NT2/D1 (cell line): ENCODE measurements at regions not wholly inside any gene's neighbourhood (a gene's known extent, or its start where the extent isn't known, plus 50 kb on each side); places are given as distances from the start of the nearest gene placed in this dataset.

ENCODE experiments used
- SUZ12 ChIP-seq: IDR thresholded peaks from 2 replicates; pipeline ENCODE4 v1.6.1; 2011; ENCODE audit not compliant: insufficient read length, insufficient read depth; ENCODE audit errors: extremely low read depth
- YY1 ChIP-seq: IDR thresholded peaks from 2 replicates; pipeline ENCODE4 v1.6.1; 2011; ENCODE audit not compliant: insufficient read length, insufficient read depth
- ZNF274 ChIP-seq: IDR thresholded peaks from 2 replicates; pipeline ENCODE4 v1.6.1; 2011; ENCODE audit warnings: mild to moderate bottlenecking, low read depth, low read length

- TF ChIP-seq ZNF274 (no peak), YY1 (no peak), SUZ12 (no peak)
These were observed 1336.2 kb upstream of the CHAC2 start for GRCh38 chr2:52431352-52431760.
